Sigmoid colon (tissue), 6 donors: ENCODE measurements at regions not wholly inside any gene's neighbourhood (a gene's known extent, or its start where the extent isn't known, plus 50 kb on each side); places are given as distances from the start of the nearest gene placed in this dataset.

ENCODE experiments used
- DNase-seq: peaks from one replicate; pipeline ENCODE4 v3.0.0-alpha.2; 2019
- H3K27ac ChIP-seq, 4 donors: fragments of 200-600 bp; sonication (generic); one replicate each; pipeline ENCODE4 v1.5.1; 2016 to 2019; ENCODE audit warnings: mild to moderate bottlenecking in 1 of 4
- H3K27me3 ChIP-seq, 3 donors: fragments of 200-600 bp; sonication (generic); one replicate each; pipeline ENCODE4 v1.5.1; 2019; ENCODE audit warnings: mild to moderate bottlenecking in 1 of 3
- H3K36me3 ChIP-seq, 4 donors: fragments of 200-600 bp; sonication (generic); one replicate each; pipeline ENCODE4 v1.5.1; 2016 to 2019
- H3K4me1 ChIP-seq, 4 donors: fragments of 200-600 bp; sonication (generic); one replicate each; pipeline ENCODE4 v1.5.1; 2017 to 2019
- H3K4me3 ChIP-seq, 4 donors: fragments of 200-600 bp; sonication (generic); one replicate each; pipeline ENCODE4 v1.5.1; 2017 to 2019; ENCODE audit warnings: mild to moderate bottlenecking in 2 of 4, moderate library complexity in 1 of 4
- H3K9me3 ChIP-seq, 4 donors: fragments of 200-600 bp in 3 of 4; sonication (generic) in 3 of 4; one replicate each; pipeline versions ENCODE4 v1.5.1 to v1.6.1; 2013 to 2019
- CTCF ChIP-seq, 4 experiments: fragments of 450-650 bp in 3 of 4; fragments of 200-600 bp in 1 of 4; IDR thresholded peaks; one replicate each; pipeline ENCODE4 v1.5.1; 2016 to 2019; ENCODE audit warnings: antibody characterized with exemption in 4 of 4, mild to moderate bottlenecking in 3 of 4, moderate library complexity in 2 of 4
- EP300 ChIP-seq, 4 donors: sonication (generic); formaldehyde crosslinking; IDR thresholded peaks; one replicate each; pipeline ENCODE4 v1.6.1; 2017; ENCODE audit warnings: antibody characterized with exemption in 4 of 4
- POLR2A ChIP-seq, 2 donors: fragments of 450-650 bp; IDR thresholded peaks; one replicate each; pipeline ENCODE4 v1.6.1; 2016; ENCODE audit warnings: antibody characterized with exemption in 2 of 2, mild to moderate bottlenecking in 2 of 2, moderate library complexity in 2 of 2
- POLR2AphosphoS5 ChIP-seq, 4 donors: sonication (generic); formaldehyde crosslinking; IDR thresholded peaks; one replicate each; pipeline ENCODE4 v1.6.1; 2017; ENCODE audit warnings: antibody characterized with exemption in 4 of 4
- WGBS, 2 donors: extraction: QIAGEN DNeasy Blood & Tissue Kit; methylation state at CpG; one replicate each; pipeline ENCODE4 v1.1.7; 2013; 5-methylcytosine and 5-hydroxymethylcytosine counted together
- intact Hi-C: fragments of 100-400 bp; cut with DNase I; formaldehyde crosslinking; loops from one replicate; pipeline ENCODE4 v1.15.1; 2023
- donor health status: healthy with polysubstance abuse.
- donor health status: healthy.

- Histone ChIP-seq H3K9me3 (peaks cover 0 to 2% (median 0%) of the 10 kb centered on the region in 4 donors), H3K27ac (no peak overlapping the region), H3K4me3 (no peak overlapping the region), H3K36me3 (no peaks in the 10 kb centered on the region), H3K27me3 (no peaks in the 10 kb centered on the region), H3K4me1 (no peaks in the 10 kb centered on the region)
- DNase-seq, result no peak
- intact Hi-C loops, result no loop called here
- no peak for TF ChIP-seq POLR2AphosphoS5 (IDR thresholded peaks at IDR 0.05)
- TF ChIP-seq EP300 (IDR thresholded peaks at IDR 0.05), result no peak
- TF ChIP-seq CTCF (IDR thresholded peaks at IDR 0.05), result no peak
- no peak for TF ChIP-seq POLR2A (IDR thresholded peaks at IDR 0.05)
These were observed 78.1 kb downstream of the RPS29 start for GRCh38 chr14:49508124-49508523.

GRCh38 chr14:49506650-49507049, 79.5 kb downstream of the RPS29 start:
- Histone ChIP-seq H3K27me3 (no peaks in the 10 kb centered on the region), H3K9me3 (peaks cover 0 to 2% (median 0%) of the 10 kb centered on the region in 4 donors), H3K36me3 (no peaks in the 10 kb centered on the region), H3K4me1 (no peaks in the 10 kb centered on the region), H3K4me3 (no peak overlapping the region), H3K27ac (no peak overlapping the region)
- intact Hi-C loops, result no loop called here
- WGBS, 2 donors, result 77 to 78% methylated on average over 2 of the region's 2 CpGs
- no peak for TF ChIP-seq CTCF (IDR thresholded peaks at IDR 0.05)
- DNase-seq, result no peak

GRCh38 chr14:49505041-49505766, 81.0 kb downstream of the RPS29 start:
- H3K27ac ChIP-seq, result no peak overlapping the region
- WGBS, 2 donors, result 45 to 57% methylated on average over 5 of the region's 5 CpGs
- DNase-seq, result no peak
- H3K9me3 ChIP-seq, result peaks cover 0 to 2% (median 0%) of the 10 kb centered on the region in 4 donors
- no peaks in the 10 kb centered on the region for H3K27me3 ChIP-seq
- intact Hi-C loops, result no loop called here
- no peaks in the 10 kb centered on the region for H3K36me3 ChIP-seq
- H3K4me3 ChIP-seq, result no peak overlapping the region
- TF ChIP-seq POLR2A (IDR thresholded peaks at IDR 0.05) (no peak), CTCF (IDR thresholded peaks at IDR 0.05) (no peak), POLR2AphosphoS5 (IDR thresholded peaks at IDR 0.05) (no peak), EP300 (IDR thresholded peaks at IDR 0.05) (no peak)
- no peaks in the 10 kb centered on the region for H3K4me1 ChIP-seq

GRCh38 chr14:49497725-49498348, 88.3 kb downstream of the RPS29 start:
- Histone ChIP-seq H3K4me1 (no peaks in the 10 kb centered on the region), H3K36me3 (no peaks in the 10 kb centered on the region), H3K9me3 (no peaks in the 10 kb centered on the region), H3K4me3 (no peak overlapping the region), H3K27me3 (no peaks in the 10 kb centered on the region), H3K27ac (no peak overlapping the region)
- 16 to 26% methylated on average over 7 of the region's 7 CpGs for WGBS, 2 donors
- TF ChIP-seq CTCF (IDR thresholded peaks at IDR 0.05) (peak in 3 of 4 experiments; percentile 58 to 81 (median 74)), POLR2AphosphoS5 (IDR thresholded peaks at IDR 0.05) (no peak)
- intact Hi-C loops, result no loop called here
- no peak for DNase-seq

GRCh38 chr14:49497267-49497666, 88.9 kb downstream of the RPS29 start:
- Histone ChIP-seq H3K27ac (no peak overlapping the region), H3K36me3 (no peaks in the 10 kb centered on the region), H3K4me3 (no peak overlapping the region), H3K9me3 (no peaks in the 10 kb centered on the region), H3K27me3 (no peaks in the 10 kb centered on the region), H3K4me1 (no peaks in the 10 kb centered on the region)
- no peak for DNase-seq
- intact Hi-C loops, result no loop called here
- TF ChIP-seq EP300 (IDR thresholded peaks at IDR 0.05), result no peak
- TF ChIP-seq CTCF (IDR thresholded peaks at IDR 0.05), result no peak
- TF ChIP-seq POLR2A (IDR thresholded peaks at IDR 0.05), result no peak
- TF ChIP-seq POLR2AphosphoS5 (IDR thresholded peaks at IDR 0.05), result no peak
- WGBS, 2 donors, result 90 to 92% methylated on average over 7 of the region's 7 CpGs
